Ascending aorta (tissue), 2 donors: ENCODE measurements at regions not wholly inside any gene's neighbourhood (a gene's known extent, or its start where the extent isn't known, plus 50 kb on each side); places are given as distances from the start of the nearest gene placed in this dataset.

Experiments
- DNase-seq, 2 donors: peaks; one replicate each; pipeline ENCODE4 v3.0.0-alpha.2; 2019; ENCODE audit warnings: low spot score in 2 of 2
- H3K27ac ChIP-seq, 2 donors: fragments of 200-600 bp; sonication (generic); one replicate each; pipeline ENCODE4 v1.5.1; 2016 to 2017; ENCODE audit warnings: mild to moderate bottlenecking in 1 of 2
- H3K27me3 ChIP-seq: fragments of 200-600 bp; sonication (generic); one replicate; pipeline ENCODE4 v1.5.1; 2017
- H3K36me3 ChIP-seq, 2 donors: fragments of 200-600 bp; sonication (generic); one replicate each; pipeline ENCODE4 v1.5.1; 2016
- H3K4me1 ChIP-seq, 2 donors: fragments of 200-600 bp; sonication (generic); one replicate each; pipeline ENCODE4 v1.5.1; 2016 to 2017; ENCODE audit warnings: mild to moderate bottlenecking in 1 of 2
- H3K4me3 ChIP-seq, 2 donors: fragments of 200-600 bp; sonication (generic); one replicate each; pipeline ENCODE4 v1.5.1; 2016 to 2017; ENCODE audit warnings: mild to moderate bottlenecking in 1 of 2
- H3K9me3 ChIP-seq, 2 donors: fragments of 200-600 bp; sonication (generic); one replicate each; pipeline ENCODE4 v1.5.1; 2016
- CTCF ChIP-seq, 3 experiments: fragments of 200-600 bp in 2 of 3; fragments of 450-650 bp in 1 of 3; sonication (generic) in 2 of 3; IDR thresholded peaks; one replicate each; pipeline ENCODE4 v1.5.1; 2016 to 2019; ENCODE audit warnings: antibody characterized with exemption in 3 of 3, mild to moderate bottlenecking in 1 of 3, moderate library complexity in 1 of 3
- intact Hi-C: fragments of 100-400 bp; cut with DNase I; formaldehyde crosslinking; loops from one replicate; pipeline ENCODE4 v1.15.1; 2023

GRCh38 chr12:90515199-90516175 lies 439.5 kb downstream of the CCER1 start:
- Histone ChIP-seq H3K9me3 (no peaks in the 10 kb centered on the region), H3K4me3 (no peak overlapping the region), H3K36me3 (no peaks in the 10 kb centered on the region), H3K27me3 (no peaks in the 10 kb centered on the region), H3K4me1 (no peaks in the 10 kb centered on the region), H3K27ac (no peak overlapping the region)
- TF ChIP-seq CTCF (IDR thresholded peaks at IDR 0.05): no peak
- no peak for DNase-seq
- intact Hi-C loops: no loop called here

- no peaks in the 10 kb centered on the region for H3K9me3 ChIP-seq
- TF ChIP-seq CTCF (IDR thresholded peaks at IDR 0.05): no peak
- H3K27ac ChIP-seq: no peak overlapping the region
- no peaks in the 10 kb centered on the region for H3K36me3 ChIP-seq
- H3K27me3 ChIP-seq: no peaks in the 10 kb centered on the region
- intact Hi-C loops: no loop called here
- H3K4me3 ChIP-seq: no peak overlapping the region
- DNase-seq: no peak
- no peaks in the 10 kb centered on the region for H3K4me1 ChIP-seq
These were observed 440.7 kb downstream of the CCER1 start for GRCh38 chr12:90514325-90514724.

GRCh38 chr12:90512518-90512917 lies 442.5 kb downstream of the CCER1 start:
- Histone ChIP-seq H3K9me3 (no peaks in the 10 kb centered on the region), H3K4me3 (no peak overlapping the region), H3K27ac (no peak overlapping the region), H3K36me3 (no peaks in the 10 kb centered on the region), H3K4me1 (no peaks in the 10 kb centered on the region), H3K27me3 (no peaks in the 10 kb centered on the region)
- intact Hi-C loops: no loop called here
- DNase-seq: no peak
- no peak for TF ChIP-seq CTCF (IDR thresholded peaks at IDR 0.05)

- no peaks in the 10 kb centered on the region for H3K4me1 ChIP-seq
- H3K27ac ChIP-seq: no peak overlapping the region
- no peak for TF ChIP-seq CTCF (IDR thresholded peaks at IDR 0.05)
- no peak overlapping the region for H3K4me3 ChIP-seq
- no peaks in the 10 kb centered on the region for H3K27me3 ChIP-seq
- H3K36me3 ChIP-seq: no peaks in the 10 kb centered on the region
- no peak for DNase-seq
- H3K9me3 ChIP-seq: no peaks in the 10 kb centered on the region
- intact Hi-C loops: no loop called here
These were observed 444.0 kb downstream of the CCER1 start for GRCh38 chr12:90510948-90511347.

- Histone ChIP-seq H3K27me3 (no peaks in the 10 kb centered on the region), H3K27ac (no peak overlapping the region)
- intact Hi-C loops: no loop called here
These were observed 450.2 kb downstream of the CCER1 start for GRCh38 chr12:90504806-90505205.

More at GRCh38 chr12:90504806-90505205, 450.2 kb downstream of the CCER1 start:
- H3K36me3 ChIP-seq: no peaks in the 10 kb centered on the region
- no peaks in the 10 kb centered on the region for H3K4me1 ChIP-seq
- TF ChIP-seq CTCF (IDR thresholded peaks at IDR 0.05): no peak
- no peak overlapping the region for H3K4me3 ChIP-seq
- no peak for DNase-seq
- H3K9me3 ChIP-seq: no peaks in the 10 kb centered on the region
